ENCODE measurements at regions not wholly inside any gene's neighbourhood (a gene's known extent, or its start where the extent isn't known, plus 50 kb on each side); places are given as distances from the start of the nearest gene placed in this dataset.
"Not testable (repeated sequence)": the region's sequence is repeated elsewhere in the genome, so short reads cannot be mapped to it uniquely, and the experiment has no call there.

DNA sequence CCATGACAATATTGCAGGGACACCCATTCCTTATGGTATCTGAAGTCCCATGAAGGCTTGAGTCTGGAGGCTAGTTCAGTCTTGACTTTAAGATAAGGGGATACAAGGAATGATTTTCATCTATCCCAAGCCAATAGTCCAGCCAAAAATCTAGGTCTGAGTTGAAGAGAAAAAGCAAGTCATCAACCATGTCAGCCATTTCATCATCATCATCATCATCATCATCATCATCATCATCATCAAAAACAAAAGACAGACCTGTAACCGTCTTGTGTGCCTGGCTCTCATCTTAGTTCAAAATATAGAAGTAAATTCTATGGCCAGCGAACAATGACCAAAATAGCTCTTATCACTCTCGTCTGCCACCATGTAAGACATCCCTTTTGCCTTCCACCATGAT lies 59.5 kb upstream of the FAM90A26 start:
- H3K9me3 ChIP-seq (ENCODE audit: control insufficient read depth in 1 of 2, insufficient read depth in 1 of 2, low read length in 2 of 2); H3K27ac Mint-ChIP-seq; H3K4me3 Mint-ChIP-seq; CTCF ChIA-PET; H3K36me3 ChIP-seq (ENCODE audit: insufficient read depth, low read length); H3K4me1 ChIP-seq (ENCODE audit: insufficient read depth, low read length); POLR2A ChIA-PET; H3K27ac ChIP-seq (ENCODE audit: low read depth in 1 of 2, low read length in 2 of 2); H3K4me3 ChIP-seq (ENCODE audit: low read length); H3K36me3 Mint-ChIP-seq (ENCODE audit: low read depth); H3K27me3 ChIP-seq (ENCODE audit: control insufficient read depth in 1 of 2, insufficient read depth in 2 of 2, low read length in 2 of 2); H3K9me3 Mint-ChIP-seq; intact Hi-C loops (cut with DNase I, micrococcal nuclease); ATAC-seq (ENCODE audit: poor library complexity); DNase-seq; H3K27me3 Mint-ChIP-seq; H3K4me1 Mint-ChIP-seq (ENCODE audit: low read depth): not testable (repeated sequence)

DNA sequence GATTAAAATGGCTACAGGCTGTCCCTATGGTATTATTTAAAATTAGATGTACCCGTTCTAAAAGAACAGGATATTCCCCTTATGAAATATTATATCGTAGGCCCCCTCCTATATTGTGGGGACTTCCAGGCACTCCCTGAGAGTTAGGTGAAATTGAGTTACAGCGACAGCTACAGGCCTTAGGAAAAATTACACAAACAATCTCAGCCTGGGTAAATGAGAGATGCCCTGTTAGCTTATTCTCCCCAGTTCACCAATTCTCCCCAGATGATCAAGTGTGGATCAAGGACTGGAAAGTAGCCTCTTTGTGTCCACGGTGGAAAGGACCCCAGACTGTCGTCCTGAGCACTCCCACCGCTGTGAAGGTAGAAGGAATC lies 67.1 kb upstream of the FAM90A26 start:
- H3K36me3 ChIP-seq (ENCODE audit: insufficient read depth, low read length); ATAC-seq (ENCODE audit: poor library complexity); POLR2A ChIA-PET; intact Hi-C loops (cut with DNase I, micrococcal nuclease); H3K27me3 Mint-ChIP-seq; H3K4me1 ChIP-seq (ENCODE audit: insufficient read depth, low read length); H3K4me3 Mint-ChIP-seq; H3K4me3 ChIP-seq (ENCODE audit: low read length); H3K9me3 Mint-ChIP-seq; H3K36me3 Mint-ChIP-seq (ENCODE audit: low read depth); H3K4me1 Mint-ChIP-seq (ENCODE audit: low read depth); H3K27me3 ChIP-seq (ENCODE audit: control insufficient read depth in 1 of 2, insufficient read depth in 2 of 2, low read length in 2 of 2); DNase-seq; H3K27ac Mint-ChIP-seq; H3K27ac ChIP-seq (ENCODE audit: low read depth in 1 of 2, low read length in 2 of 2); H3K9me3 ChIP-seq (ENCODE audit: control insufficient read depth in 1 of 2, insufficient read depth in 1 of 2, low read length in 2 of 2); CTCF ChIA-PET: not testable (repeated sequence)

DNA sequence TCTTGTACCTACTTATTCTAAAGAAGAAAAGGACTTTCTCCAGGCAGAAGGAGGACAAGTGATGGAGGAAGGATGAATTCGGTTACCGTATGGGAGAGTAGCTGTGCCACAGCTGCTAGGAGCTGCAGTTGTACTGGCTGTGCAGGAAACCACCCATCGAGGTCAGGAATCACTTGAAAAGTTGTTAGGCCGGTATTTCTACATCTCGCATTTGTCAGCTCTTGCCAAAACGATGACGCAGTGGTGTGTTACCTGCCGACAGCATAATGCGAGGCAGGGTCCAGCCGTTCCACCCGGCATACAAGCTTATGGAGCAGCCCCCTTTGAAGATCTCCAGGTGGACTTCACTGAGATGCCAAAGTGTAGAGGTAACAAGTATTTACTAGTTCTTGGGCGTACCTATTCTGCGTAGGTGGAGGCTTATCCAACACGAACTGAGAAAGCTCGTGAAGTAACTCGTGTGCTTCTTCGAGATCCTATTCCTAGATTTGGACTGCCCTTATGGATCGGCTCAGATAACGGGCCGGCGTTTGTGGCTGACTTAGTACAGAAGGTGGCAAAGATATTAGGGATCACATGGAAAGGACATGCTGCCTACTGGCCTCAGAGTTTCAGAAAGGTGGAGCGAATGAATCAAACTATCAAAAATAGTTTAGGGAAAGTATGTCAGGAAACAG lies 67.6 kb upstream of the FAM90A26 start:
- H3K9me3 Mint-ChIP-seq; H3K27ac ChIP-seq (ENCODE audit: low read depth in 1 of 2, low read length in 2 of 2); H3K4me3 Mint-ChIP-seq; ATAC-seq (ENCODE audit: poor library complexity); H3K9me3 ChIP-seq (ENCODE audit: control insufficient read depth in 1 of 2, insufficient read depth in 1 of 2, low read length in 2 of 2); H3K36me3 ChIP-seq (ENCODE audit: insufficient read depth, low read length); H3K27me3 ChIP-seq (ENCODE audit: control insufficient read depth in 1 of 2, insufficient read depth in 2 of 2, low read length in 2 of 2); H3K4me1 Mint-ChIP-seq (ENCODE audit: low read depth); H3K27ac Mint-ChIP-seq; H3K36me3 Mint-ChIP-seq (ENCODE audit: low read depth); H3K27me3 Mint-ChIP-seq; H3K4me3 ChIP-seq (ENCODE audit: low read length); H3K4me1 ChIP-seq (ENCODE audit: insufficient read depth, low read length); POLR2A ChIA-PET; CTCF ChIA-PET; intact Hi-C loops (cut with DNase I, micrococcal nuclease); DNase-seq: not testable (repeated sequence)

DNA sequence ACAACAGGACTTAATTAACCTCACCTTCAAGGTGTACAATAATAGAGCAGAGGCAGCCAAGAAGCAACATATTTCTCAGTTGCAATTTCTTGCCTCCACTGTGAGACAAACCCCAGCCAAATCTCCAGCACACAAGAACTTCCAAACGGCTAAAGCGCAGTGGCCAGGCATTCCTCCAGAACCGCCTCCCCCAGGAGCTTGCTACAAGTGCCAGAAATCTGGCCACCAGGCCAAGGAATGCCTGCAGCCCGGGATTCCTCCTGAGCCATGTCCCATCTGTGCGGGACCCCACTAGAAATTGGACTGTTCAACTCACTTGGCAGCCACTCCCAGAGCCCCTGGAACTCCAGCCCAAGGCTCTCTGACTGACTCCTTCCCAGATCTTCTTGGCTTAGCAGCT lies 73.9 kb upstream of the FAM90A26 start:
- DNase-seq; H3K4me3 Mint-ChIP-seq; CTCF ChIA-PET; intact Hi-C loops (cut with DNase I, micrococcal nuclease); H3K27me3 ChIP-seq (ENCODE audit: control insufficient read depth in 1 of 2, insufficient read depth in 2 of 2, low read length in 2 of 2); H3K27ac ChIP-seq (ENCODE audit: low read depth in 1 of 2, low read length in 2 of 2); H3K4me3 ChIP-seq (ENCODE audit: low read length); H3K27ac Mint-ChIP-seq; ATAC-seq (ENCODE audit: poor library complexity); H3K27me3 Mint-ChIP-seq; POLR2A ChIA-PET; H3K4me1 Mint-ChIP-seq (ENCODE audit: low read depth); H3K4me1 ChIP-seq (ENCODE audit: insufficient read depth, low read length); H3K36me3 ChIP-seq (ENCODE audit: insufficient read depth, low read length); H3K9me3 ChIP-seq (ENCODE audit: control insufficient read depth in 1 of 2, insufficient read depth in 1 of 2, low read length in 2 of 2): not testable (repeated sequence)
- peaks cover 18% of the 10 kb centered on the region for H3K36me3 Mint-ChIP-seq (ENCODE audit: low read depth)
- peaks cover 23% of the 10 kb centered on the region for H3K9me3 Mint-ChIP-seq

DNA sequence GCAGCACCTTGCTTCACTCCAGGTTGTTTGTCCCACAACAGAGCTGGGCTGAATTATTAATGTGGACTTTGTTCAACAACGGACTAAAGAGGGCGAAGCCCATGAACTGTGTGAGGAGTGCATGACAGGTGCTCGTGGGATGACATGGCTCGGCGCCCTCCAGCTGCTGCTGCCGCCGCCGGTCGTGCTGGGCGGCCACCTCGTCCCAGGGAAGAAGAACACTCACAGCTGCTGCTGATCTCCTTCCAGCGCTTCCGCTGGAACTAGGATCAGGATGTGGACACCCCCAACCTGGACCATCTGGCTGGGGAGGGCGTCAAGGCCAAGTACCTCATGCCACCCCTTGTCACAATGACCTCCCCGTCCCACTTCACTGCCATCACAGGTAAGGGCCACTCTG lies 91.4 kb upstream of the FAM90A26 start:
- H3K27me3 Mint-ChIP-seq; H3K9me3 Mint-ChIP-seq; DNase-seq; H3K27ac ChIP-seq (ENCODE audit: low read depth in 1 of 2, low read length in 2 of 2); H3K4me1 Mint-ChIP-seq (ENCODE audit: low read depth); ATAC-seq (ENCODE audit: poor library complexity); intact Hi-C loops (cut with DNase I, micrococcal nuclease); H3K27me3 ChIP-seq (ENCODE audit: control insufficient read depth in 1 of 2, insufficient read depth in 2 of 2, low read length in 2 of 2); H3K4me3 ChIP-seq (ENCODE audit: low read length); H3K4me1 ChIP-seq (ENCODE audit: insufficient read depth, low read length); CTCF ChIA-PET; POLR2A ChIA-PET; H3K36me3 ChIP-seq (ENCODE audit: insufficient read depth, low read length); H3K4me3 Mint-ChIP-seq; H3K27ac Mint-ChIP-seq; H3K9me3 ChIP-seq (ENCODE audit: control insufficient read depth in 1 of 2, insufficient read depth in 1 of 2, low read length in 2 of 2): not testable (repeated sequence)
- H3K36me3 Mint-ChIP-seq (ENCODE audit: low read depth) = peaks cover 30% of the 10 kb centered on the region

DNA sequence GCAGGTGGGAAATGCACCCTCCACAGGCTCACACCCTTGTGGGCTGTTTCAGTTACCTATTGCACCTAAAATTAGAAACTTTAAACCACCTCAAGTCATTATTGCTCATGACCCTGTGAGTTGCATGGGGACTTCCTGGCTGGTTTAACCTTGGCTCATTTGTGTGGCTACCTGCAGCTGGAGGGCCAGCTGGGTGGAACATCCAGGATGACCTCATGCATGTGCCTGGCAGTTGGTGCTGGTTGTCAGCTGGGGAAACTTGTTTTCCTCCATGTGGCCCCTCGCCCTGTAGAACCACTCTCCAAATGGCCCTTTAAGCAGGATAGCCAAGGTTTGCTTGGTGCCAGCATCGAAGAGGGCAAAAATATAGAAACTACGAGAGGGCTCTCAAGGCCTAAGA lies 93.2 kb upstream of the FAM90A26 start:
- H3K27ac Mint-ChIP-seq; H3K36me3 ChIP-seq (ENCODE audit: insufficient read depth, low read length); POLR2A ChIA-PET; CTCF ChIA-PET; ATAC-seq (ENCODE audit: poor library complexity); H3K9me3 Mint-ChIP-seq; H3K27me3 Mint-ChIP-seq; DNase-seq; H3K4me1 ChIP-seq (ENCODE audit: insufficient read depth, low read length); intact Hi-C loops (cut with DNase I, micrococcal nuclease); H3K9me3 ChIP-seq (ENCODE audit: control insufficient read depth in 1 of 2, insufficient read depth in 1 of 2, low read length in 2 of 2); H3K27me3 ChIP-seq (ENCODE audit: control insufficient read depth in 1 of 2, insufficient read depth in 2 of 2, low read length in 2 of 2); H3K27ac ChIP-seq (ENCODE audit: low read depth in 1 of 2, low read length in 2 of 2); H3K4me3 ChIP-seq (ENCODE audit: low read length); H3K4me3 Mint-ChIP-seq; H3K4me1 Mint-ChIP-seq (ENCODE audit: low read depth): not testable (repeated sequence)
- peaks cover 22% of the 10 kb centered on the region for H3K36me3 Mint-ChIP-seq (ENCODE audit: low read depth)

DNA sequence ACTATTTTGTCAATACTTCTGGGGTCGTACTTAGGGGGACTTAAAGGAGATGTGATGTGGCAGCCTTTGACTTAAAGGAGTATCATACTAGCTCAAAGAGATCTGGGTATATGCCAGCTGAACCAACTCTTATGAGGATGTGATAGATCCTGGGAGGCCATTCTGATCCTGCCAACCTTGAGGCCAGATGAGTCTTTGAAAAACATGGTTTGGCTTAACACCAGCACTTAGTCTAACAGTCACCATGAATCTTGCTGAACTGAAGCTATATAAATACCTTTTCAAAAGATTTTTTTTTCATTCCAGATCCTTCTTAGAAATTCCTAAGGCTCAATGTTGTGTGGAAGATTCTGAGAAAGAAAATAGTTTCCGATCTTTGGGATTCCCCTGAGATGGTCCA lies 93.7 kb upstream of the FAM90A26 start:
- POLR2A ChIA-PET; H3K4me3 ChIP-seq (ENCODE audit: low read length); H3K36me3 ChIP-seq (ENCODE audit: insufficient read depth, low read length); H3K4me1 Mint-ChIP-seq (ENCODE audit: low read depth); H3K27ac Mint-ChIP-seq; CTCF ChIA-PET; H3K9me3 ChIP-seq (ENCODE audit: control insufficient read depth in 1 of 2, insufficient read depth in 1 of 2, low read length in 2 of 2); H3K27me3 ChIP-seq (ENCODE audit: control insufficient read depth in 1 of 2, insufficient read depth in 2 of 2, low read length in 2 of 2); H3K9me3 Mint-ChIP-seq; H3K4me1 ChIP-seq (ENCODE audit: insufficient read depth, low read length); ATAC-seq (ENCODE audit: poor library complexity); intact Hi-C loops (cut with DNase I, micrococcal nuclease); DNase-seq; H3K4me3 Mint-ChIP-seq; H3K27ac ChIP-seq (ENCODE audit: low read depth in 1 of 2, low read length in 2 of 2); H3K27me3 Mint-ChIP-seq: not testable (repeated sequence)
- H3K36me3 Mint-ChIP-seq (ENCODE audit: low read depth) = peaks cover 22% of the 10 kb centered on the region

All from CD4-positive, alpha-beta T cell (primary cell).